NCI-H526 treated with DMSO at 0.1 percent for 48 hours (cell line): ENCODE measurements at regions not wholly inside any gene's neighbourhood (a gene's known extent, or its start where the extent isn't known, plus 50 kb on each side); places are given as distances from the start of the nearest gene placed in this dataset.

Source experiments
- DNase-seq: peaks from one replicate; lab custom pipeline; 2025; lab: John Stamatoyannopoulos, UW

DNA sequence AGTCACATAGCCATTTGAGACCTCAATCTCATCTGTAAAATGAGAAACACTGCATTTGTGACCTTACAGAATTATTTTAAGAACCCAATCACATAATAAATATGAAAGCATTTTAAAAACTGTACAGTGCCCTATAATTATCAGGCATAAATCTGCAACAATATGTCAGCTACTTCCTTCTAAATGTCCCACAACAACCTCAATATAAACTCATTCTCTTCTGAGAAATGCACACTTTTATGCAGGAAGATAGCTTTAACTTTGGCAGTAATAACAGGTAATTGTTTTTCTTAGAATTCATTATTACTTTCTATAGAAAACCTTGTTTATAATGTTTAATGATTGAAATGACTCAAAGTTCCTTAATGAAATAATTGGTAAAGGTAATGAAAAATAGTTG is 400.7 kb upstream of the AGTR1 start:
- no peak for DNase-seq

DNA sequence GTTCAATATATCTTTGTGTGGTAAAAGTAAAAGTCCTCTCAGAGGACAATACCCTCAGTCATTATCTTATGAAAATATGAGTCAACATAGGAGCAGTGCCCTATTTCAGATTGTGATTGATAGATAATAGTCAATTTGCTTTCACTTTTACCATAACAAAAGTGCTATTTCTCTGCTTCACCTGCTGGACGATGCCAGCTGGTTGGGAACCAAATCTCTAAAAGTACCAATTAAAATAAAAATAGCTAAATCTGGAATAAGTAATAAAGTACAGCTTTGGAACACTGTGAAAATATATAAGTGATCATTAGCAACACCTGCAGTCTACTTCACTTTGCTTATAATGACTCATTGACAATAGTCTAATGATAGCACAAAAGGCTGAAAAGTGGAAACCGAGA is 390.3 kb upstream of the AGTR1 start:
- DNase-seq: no peak

DNA sequence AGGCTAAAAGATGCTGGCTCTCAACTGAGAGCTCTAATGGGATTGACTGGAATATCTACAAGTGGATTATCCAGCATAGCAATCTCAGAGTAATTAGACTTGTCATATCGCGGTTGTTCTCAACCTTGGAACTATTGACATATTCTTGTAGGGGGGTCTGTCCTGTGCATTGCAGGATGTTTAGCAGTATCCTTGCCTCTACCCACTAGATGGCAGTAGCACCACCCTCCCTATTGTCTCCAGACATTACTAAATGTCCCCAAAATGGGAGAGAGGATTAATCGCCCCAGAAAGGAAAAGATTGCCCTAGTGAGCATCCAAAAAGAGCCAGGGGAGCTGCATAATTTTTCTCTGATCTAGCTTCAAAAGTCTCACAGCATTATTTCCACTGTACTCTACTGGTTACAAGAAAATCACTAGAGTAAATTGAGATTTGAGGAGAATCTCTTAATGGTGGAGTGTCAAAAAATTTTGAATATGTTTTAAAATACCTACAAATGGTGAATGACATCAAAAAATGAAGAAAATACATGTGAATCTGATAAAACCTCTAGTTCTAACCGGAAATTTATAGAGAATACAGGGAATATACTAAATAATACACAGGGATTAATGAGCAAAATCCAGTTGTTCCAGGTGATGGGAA is 388.2 kb upstream of the AGTR1 start:
- DNase-seq: no peak

DNA sequence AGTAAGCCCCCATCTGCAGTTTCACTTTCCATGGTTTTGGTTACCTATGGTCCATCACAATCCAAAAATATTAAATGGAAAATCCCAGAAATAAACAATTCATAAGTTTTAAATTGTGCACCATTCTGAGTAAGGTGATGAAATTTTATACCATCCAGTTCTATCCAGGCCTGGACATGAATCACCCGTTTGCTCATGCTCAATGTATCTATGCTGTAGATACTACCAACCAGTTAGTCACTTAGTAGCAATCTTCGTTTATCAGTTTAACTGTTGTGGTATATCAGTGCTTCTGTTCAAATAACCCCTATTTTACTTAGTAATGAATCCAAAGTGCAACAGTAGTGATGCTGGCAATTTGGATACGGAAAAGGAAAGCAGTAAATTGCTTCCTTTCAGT is 381.9 kb upstream of the AGTR1 start:
- no peak for DNase-seq

DNA sequence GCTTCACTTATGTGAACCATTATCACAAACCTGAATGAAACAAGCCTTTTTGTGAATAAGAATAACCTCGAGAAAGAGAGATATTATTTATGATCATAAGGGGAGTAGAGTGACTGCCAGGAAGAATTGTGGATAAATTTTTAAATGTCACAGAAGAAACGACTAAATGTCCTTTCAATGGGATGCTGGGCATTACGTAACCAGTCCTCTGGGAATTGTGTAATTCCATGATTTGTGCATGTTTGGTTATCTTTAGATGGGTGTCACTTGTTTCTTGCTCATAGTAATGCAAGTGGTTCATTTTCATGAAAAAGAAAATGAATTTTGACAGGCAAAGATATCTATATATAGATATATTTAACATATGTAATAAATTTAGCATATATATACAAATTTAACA is 379.5 kb upstream of the AGTR1 start:
- no peak for DNase-seq

DNA sequence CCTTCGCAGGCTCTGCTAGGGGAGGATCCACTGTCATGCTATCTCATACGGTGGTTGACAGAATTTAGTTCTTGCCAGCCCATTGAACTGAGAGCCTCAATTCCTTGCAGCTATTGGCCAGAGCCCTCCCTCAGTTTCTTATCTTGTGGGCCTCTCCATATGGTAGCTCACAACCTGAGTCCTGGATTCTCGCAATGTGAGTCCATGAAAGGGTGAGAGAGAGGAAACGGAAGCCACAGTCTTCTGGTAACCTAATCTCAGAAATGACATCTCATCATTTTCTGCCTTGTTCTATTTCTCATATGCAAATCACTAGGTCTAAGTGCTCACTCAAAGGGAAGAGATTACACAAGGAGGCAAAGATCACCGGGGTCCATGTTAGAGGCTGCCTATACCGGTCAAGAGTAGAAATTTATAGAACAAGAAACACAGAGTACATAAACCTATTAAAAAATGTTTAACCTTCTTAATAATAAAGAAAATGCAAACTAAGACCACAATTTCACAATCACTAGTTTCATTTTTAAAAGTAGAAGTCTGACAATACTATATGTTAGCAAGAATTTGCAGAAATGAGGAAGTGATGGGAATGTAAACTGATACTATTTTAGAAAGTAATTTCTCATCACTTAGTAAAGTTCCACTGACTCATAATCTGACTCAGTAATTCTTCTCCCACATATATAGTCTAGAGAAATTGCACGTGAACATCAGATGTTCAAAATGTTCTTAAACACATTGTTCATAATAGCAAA is 378.4 kb upstream of the AGTR1 start:
- DNase-seq: no peak

DNA sequence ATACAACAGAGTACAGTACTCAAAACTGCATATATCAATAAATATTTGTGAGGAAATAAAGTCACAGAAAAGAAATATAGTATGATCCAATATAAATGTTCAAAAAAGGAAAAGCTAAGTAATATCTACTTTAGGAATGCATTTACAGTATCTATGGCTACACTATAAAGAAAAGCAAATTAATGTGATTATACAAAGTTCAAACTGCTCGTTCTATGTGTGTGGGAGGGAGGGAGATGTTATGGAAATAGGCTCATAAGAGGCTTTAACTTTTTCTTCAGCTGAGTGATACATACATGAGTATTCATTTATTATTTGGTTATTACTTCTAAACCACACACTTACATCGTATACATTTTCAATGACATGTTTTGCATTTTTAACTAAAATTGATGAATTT is 377.7 kb upstream of the AGTR1 start:
- no peak for DNase-seq

DNA sequence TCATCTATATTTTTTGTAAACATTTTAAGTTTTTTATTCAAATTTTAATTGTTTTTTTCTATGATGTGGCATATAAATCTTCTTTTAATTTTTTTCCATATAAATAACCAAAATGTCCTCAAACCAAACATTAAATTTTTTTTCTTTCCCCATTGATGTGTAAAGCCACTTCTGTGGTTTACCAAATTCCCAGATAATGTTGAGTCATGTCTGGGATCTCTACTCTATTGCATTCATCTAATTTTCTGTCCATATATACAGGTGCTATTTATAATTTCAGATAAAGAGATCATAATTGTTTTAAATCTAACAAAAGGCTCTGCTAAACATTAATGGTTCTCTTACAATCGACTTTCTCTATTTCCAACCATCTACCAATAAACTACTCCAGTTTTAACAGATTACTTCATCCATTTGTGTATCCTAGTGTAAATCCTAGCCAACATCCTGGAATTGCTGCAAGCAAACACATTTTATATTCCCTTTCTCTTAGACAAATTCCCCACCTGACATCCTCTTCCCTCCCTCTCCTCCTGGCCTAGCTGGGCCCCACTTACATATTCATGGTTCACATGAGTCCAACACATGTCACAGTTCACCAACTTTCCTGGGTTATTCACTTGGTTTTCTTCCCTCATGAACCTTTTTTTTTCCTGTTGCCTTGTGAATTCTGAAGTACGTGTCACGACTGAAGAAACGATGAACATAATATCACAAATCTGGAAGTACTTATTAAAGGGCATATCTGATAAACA is 368.0 kb upstream of the AGTR1 start:
- peak; percentile 54 for DNase-seq

DNA sequence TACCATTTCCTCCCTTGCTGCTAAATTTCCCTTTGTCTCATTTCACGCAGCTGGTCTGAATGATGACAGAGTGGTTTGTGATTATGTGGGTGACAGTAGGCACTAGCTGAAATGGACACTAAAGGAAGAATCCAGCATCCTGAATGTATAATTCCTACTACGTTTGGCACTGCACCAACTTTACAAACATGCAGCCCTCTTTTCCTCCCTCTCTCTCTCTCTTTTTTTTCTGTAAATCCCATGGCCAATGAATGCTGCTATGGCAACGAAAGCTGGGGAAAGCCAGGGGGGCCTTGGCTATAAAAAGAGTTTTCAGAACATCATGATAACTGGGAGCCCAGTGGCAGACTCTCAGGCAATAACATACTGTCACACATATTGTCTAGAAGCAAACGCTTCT is 367.2 kb upstream of the AGTR1 start:
- DNase-seq: no peak

DNA sequence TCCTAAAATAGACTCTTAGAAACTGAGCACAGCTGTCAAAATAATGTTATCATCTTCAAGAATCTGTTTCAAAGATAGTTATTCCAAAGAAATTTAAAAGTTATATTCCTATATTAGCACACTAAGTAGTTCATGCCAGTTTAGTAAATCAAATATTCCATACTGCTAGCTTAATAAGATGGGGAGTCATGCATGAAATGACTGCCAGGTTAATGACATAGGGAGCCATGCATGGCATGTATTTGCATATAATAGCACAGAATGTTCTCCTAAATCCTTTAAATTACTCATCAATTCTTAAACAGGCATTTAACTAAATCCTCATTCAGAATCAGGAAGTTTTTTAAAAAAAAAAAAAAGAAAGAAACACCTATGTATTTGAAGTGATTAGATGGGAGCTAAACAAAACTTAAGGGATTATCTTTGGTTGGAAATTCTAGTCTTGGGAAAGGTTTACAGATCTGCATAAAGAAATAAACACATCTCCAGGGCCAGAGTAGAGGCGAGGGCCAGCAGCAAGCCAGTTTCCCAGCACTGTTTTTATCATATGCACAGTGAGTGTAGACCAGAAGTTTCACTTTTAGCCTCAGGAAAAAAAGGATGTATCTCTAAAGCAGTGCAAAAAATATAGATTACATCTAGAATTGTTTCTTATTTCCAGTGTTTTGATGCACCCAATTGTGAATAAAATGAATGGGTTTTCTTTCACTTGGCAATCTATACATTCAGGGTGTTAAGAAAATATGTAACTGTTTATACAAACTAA is 366.4 kb upstream of the AGTR1 start:
- peak; percentile 74 for DNase-seq

DNA sequence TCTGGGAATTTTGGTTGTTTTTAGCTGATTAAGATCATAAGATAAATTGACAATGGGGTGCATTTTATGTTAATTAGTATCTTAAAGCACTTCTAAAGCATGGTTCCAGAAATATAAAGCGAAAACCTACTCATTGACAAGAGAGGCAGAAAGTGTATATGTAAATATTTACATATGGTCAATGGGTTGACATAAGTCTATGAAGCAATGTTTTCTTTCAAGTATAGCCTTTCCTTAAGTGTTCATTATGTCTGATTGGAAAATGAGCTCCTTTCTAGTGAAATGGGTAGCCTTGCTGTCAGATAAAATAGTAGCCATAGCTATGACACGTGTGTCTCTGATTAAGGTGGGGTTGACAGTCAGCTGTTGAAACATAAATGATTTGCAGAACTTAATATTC is 365.2 kb upstream of the AGTR1 start:
- DNase-seq: no peak

DNA sequence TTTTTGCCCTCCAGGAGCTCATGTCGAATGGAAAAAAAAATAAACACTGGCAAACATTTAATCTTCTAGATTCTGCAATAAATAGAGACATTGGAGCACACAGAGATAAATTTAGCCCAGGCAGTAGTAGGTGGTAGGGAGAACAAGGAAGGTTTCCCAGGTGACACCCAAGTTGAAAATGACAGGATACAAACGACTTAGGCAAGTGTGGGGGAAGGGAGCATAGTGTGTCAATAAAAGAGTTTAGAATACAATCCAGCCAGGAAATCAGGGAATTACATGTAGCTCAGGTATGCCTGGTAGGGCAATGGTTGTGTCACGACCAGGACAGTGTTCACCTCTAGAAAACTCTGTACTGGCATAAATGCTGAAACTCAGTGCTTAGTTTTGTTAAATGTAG is 364.6 kb upstream of the AGTR1 start:
- peak; percentile 15 for DNase-seq

DNA sequence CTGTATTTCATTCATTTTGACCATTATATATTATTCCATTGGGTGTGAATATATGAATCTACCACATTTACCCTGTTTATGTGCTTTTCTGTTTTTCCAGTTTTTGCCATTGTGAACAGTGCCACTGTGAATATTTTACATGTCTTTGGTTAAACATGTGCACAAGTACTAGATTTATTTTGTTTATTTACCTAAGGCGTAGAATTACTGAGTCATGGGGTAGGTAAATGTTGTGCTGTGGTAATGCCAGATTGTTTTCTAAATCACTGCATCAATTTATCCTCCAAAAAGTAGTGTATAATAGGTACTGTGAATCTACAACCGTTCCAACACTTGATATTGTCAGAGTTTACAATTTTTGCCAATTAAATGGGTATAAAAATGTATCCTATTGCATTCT is 362.1 kb upstream of the AGTR1 start:
- DNase-seq: no peak

DNA sequence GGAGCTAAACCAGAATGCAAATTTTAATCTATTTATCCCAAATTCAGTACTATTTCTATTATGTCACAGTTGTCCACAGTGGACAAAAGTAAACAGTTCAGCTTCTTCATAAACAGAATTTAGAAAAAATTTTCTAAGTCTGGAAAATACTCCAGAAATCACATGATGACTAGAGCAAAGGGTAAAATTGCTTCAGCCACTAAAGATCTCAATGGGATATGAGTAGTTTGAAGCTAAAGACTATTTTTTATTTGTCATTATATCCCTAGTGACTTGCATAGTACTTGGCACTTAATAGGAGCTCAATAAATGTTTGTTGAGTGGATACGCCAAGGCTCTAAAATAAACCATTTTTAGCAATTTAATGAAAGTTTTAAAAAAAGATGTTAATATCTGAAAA is 354.3 kb upstream of the AGTR1 start:
- no peak for DNase-seq

DNA sequence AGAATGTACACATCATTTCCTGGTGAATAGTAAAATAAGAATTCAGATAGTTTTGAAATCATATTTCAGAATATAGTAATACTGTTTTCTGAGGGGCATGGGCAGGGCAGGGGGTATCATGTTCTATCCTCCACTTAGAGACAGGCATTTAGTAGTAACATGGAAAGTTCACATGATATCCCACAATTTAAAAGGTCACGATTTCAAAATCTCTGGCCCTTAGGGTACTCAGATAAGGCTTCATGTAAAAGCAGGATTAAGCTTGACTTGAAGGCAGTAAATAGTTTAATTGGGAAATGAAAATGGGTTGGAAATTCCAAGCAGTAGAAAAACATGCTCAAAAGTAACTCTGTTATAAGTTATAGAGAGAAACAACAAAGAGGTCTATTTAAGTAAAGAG is 353.2 kb upstream of the AGTR1 start:
- no peak for DNase-seq

DNA sequence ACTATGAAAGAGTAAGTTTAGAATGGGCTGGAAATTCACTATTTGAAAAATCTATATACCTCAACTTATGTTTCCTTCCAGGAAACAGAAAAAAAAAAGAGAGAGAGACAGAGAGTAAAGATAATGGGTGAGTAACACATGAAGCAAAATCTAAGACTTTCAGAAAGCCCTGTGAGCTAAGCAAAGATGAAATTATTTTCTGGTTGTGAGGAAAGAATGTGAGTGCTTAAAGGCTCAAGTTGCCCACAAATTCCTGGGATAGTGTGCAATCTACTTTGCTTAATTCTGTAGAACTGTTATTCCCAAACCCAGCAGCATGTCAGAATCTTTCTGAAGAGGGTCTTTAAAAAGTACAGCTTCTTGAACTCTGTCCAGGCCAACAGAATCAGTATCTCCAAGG is 337.7 kb upstream of the AGTR1 start:
- DNase-seq: no peak

DNA sequence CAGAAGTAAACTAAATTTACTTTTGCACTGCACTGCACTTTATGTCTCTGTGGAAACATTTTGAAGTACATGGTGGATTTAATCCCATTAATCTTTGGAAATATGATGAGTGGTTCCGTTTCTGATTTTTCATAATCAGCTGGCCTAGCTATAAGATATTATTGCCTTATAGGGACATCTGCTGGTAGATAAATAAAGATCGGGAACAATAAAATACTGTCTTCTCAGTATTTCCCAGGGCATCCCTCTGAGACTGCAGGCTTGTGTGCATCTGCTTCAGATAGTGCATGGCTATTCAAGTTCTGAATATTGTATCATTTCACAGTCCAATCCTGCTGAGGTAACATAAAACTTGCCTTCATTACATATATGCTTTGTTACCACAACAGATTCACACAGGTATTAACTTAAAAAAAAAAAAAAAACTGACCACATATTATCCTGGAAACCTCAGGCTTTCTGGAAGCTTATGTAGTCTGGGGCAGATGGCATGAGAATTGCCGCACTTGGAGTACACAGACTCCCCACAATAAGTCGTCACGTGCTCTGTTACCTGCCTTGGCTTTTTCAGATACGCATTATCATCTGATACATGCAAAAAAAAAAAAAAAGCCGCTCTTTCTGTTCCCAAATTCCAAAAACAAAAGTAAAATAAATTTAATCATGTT is 330.8 kb upstream of the AGTR1 start:
- peak; percentile 56 for DNase-seq

DNA sequence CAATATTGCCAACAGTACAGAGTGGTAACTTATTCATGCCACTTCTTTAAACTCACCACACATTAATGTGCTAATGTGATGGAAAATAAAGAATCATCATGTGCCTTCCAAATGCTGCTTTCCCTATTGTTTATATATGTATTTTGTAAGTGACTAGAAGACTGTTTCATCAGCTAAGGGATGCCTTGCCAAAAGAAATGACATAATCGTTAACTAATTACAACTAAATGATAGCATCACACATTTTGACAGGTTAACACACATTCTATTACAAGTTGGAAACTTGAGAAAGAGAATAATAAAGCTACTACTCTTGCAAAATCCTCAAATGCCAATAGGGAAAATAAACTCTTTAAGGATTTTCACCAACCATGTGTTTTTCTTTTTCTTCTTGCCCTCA is 329.9 kb upstream of the AGTR1 start:
- no peak for DNase-seq

DNA sequence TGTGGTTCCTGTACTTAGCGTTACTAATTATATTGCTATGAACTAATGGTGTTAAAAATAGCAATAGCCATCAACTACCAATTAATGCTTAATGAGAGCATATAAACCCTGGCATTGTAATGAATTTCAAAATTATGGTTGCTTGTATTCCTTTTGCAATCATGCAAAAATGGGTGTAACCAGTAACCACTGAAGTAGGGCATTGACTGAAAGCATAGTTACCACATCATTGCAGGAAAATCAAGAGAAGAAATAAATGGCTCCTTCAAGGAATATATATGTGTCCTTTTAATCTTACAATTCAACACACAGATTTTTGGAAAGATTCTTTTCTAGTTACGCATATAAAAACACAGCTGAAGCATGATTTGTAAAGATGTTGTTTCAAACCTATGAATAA is 328.3 kb upstream of the AGTR1 start:
- no peak for DNase-seq

DNA sequence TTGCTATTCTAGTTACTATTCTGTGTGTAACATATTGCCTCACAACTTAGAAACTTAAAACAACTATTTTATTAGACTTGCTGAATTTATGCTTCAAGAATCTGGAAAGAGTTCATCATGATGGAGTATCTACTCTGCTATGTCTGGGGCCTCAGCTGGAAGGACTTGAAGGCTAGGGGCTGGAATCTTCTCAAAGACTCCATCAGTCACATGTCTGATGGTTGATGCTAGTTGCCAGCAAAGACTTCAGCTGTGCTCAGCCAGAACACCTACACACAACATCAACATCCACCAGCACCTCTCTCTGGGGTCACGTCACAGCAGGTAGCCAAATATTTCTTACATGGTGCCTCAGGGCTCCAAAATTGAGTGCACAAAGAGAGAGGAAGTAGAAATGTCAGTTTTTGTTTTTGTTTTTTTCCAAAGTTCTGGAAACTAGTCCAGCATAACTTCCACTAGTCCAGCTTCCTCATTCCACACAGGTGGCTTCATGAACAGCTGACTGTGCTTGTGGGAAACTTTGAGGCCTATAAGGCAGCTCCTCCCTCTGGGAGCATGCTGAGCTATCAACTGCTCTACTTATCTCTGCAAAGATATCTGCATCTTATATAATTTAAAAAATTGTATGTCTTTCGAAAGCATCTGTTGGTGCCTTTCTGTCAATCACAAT is 325.4 kb upstream of the AGTR1 start:
- no peak for DNase-seq

DNA sequence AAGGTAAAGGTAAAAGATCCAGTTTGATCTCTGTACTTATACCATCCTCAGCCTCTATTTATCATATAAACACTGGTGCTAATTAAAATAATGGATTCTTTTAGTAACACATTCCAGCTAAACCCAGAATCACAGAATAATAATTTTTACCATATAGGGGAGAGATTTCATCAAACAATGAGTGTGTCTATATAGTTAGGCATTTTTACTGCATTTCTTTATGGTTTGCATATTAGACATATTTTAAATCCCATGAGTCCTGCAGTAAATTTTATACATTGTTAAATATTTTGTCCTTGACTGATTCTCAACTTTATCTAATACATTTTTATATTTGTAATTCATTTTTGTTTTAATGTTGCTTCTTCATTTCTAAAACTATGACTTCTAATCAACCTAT is 323.7 kb upstream of the AGTR1 start:
- DNase-seq: no peak
